GM21447 (cell line): ENCODE measurements at regions not wholly inside any gene's neighbourhood (a gene's known extent, or its start where the extent isn't known, plus 50 kb on each side); places are given as distances from the start of the nearest gene placed in this dataset.
"Not testable (repeated sequence)": the region's sequence is repeated elsewhere in the genome, so short reads cannot be mapped to it uniquely, and the experiment has no call there.

Experiments used
- ATAC-seq: cut with Tn5 transposase; IDR thresholded peaks from one replicate; pipeline ENCODE4 v1.9.1; 2021; ENCODE audit not compliant: unreplicated experiment

GRCh38 chr5:152456815-152457443, 51.9 kb upstream of the NMUR2 start:
- ATAC-seq = peak; percentile 78

GRCh38 chr5:152462021-152462721, 57.1 kb upstream of the NMUR2 start:
- ATAC-seq = peak; percentile 93

GRCh38 chr5:152464048-152464447, 59.0 kb upstream of the NMUR2 start:
- ATAC-seq = no peak

GRCh38 chr5:152465140-152465539, 60.1 kb upstream of the NMUR2 start:
- ATAC-seq = no peak

GRCh38 chr5:152466085-152466745, 61.1 kb upstream of the NMUR2 start:
- no peak for ATAC-seq

GRCh38 chr5:152470167-152470566, 65.1 kb upstream of the NMUR2 start:
- ATAC-seq = no peak

- ATAC-seq = no peak
Measured at GRCh38 chr5:152472083-152472482, 67.0 kb upstream of the NMUR2 start.

GRCh38 chr5:152474961-152475360, 69.9 kb upstream of the NMUR2 start:
- no peak for ATAC-seq

- ATAC-seq = no peak
Measured at GRCh38 chr5:152477536-152477935, 72.5 kb upstream of the NMUR2 start.

- ATAC-seq = not testable (repeated sequence)
Measured at GRCh38 chr5:152479866-152480265, 74.8 kb upstream of the NMUR2 start.

- ATAC-seq = not testable (repeated sequence)
Measured at GRCh38 chr5:152480677-152481076, 75.6 kb upstream of the NMUR2 start.

- no peak for ATAC-seq
Measured at GRCh38 chr5:152487130-152487529, 82.1 kb upstream of the NMUR2 start.

- no peak for ATAC-seq
Measured at GRCh38 chr5:152488869-152489268, 83.8 kb upstream of the NMUR2 start.

GRCh38 chr5:152499814-152500535, 94.9 kb upstream of the NMUR2 start:
- no peak for ATAC-seq

- ATAC-seq = no peak
Measured at GRCh38 chr5:152501294-152501693, 96.2 kb upstream of the NMUR2 start.

GRCh38 chr5:152503206-152503605, 98.1 kb upstream of the NMUR2 start:
- ATAC-seq = no peak

GRCh38 chr5:152505442-152506042, 100.5 kb upstream of the NMUR2 start:
- ATAC-seq = peak; percentile 90

- no peak for ATAC-seq
Measured at GRCh38 chr5:152511120-152511519, 106.0 kb upstream of the NMUR2 start.

GRCh38 chr5:152511531-152512132, 106.6 kb upstream of the NMUR2 start:
- no peak for ATAC-seq

GRCh38 chr5:152514827-152515397, 109.8 kb upstream of the NMUR2 start:
- no peak for ATAC-seq
